ENCODE measurements at regions not wholly inside any gene's neighbourhood (a gene's known extent, or its start where the extent isn't known, plus 50 kb on each side); places are given as distances from the start of the nearest gene placed in this dataset.

GRCh38 chr20:37643400-37643799, 50.4 kb upstream of the CTNNBL1 start:
- no peaks in the 10 kb centered on the region for H3K4me1 ChIP-seq
- no peaks in the 10 kb centered on the region for H3K9me3 ChIP-seq
- DNase-seq (ENCODE audit: low spot score): no peak
- no peak overlapping the region for H3K27ac ChIP-seq
- no peaks in the 10 kb centered on the region for H3K27me3 ChIP-seq
- H3K4me3 ChIP-seq: no peak overlapping the region
- no peak for TF ChIP-seq CTCF (IDR thresholded peaks at IDR 0.05)
- H3K36me3 ChIP-seq: no peaks in the 10 kb centered on the region

- Histone ChIP-seq H3K4me1 (no peaks in the 10 kb centered on the region), H3K27ac (no peak overlapping the region), H3K4me3 (no peak overlapping the region), H3K9me3 (no peaks in the 10 kb centered on the region), H3K27me3 (no peaks in the 10 kb centered on the region), H3K36me3 (no peaks in the 10 kb centered on the region)
- no peak for DNase-seq (ENCODE audit: low spot score)
- no peak for TF ChIP-seq CTCF (IDR thresholded peaks at IDR 0.05)
Measured at GRCh38 chr20:37642246-37642645, 51.6 kb upstream of the CTNNBL1 start.

GRCh38 chr20:37640600-37641561, 52.9 kb upstream of the CTNNBL1 start:
- Histone ChIP-seq H3K4me1 (no peaks in the 10 kb centered on the region), H3K9me3 (no peaks in the 10 kb centered on the region), H3K36me3 (no peaks in the 10 kb centered on the region), H3K27ac (no peak overlapping the region), H3K27me3 (no peaks in the 10 kb centered on the region), H3K4me3 (no peak overlapping the region)
- DNase-seq (ENCODE audit: low spot score): no peak
- TF ChIP-seq CTCF (IDR thresholded peaks at IDR 0.05): no peak

DNA sequence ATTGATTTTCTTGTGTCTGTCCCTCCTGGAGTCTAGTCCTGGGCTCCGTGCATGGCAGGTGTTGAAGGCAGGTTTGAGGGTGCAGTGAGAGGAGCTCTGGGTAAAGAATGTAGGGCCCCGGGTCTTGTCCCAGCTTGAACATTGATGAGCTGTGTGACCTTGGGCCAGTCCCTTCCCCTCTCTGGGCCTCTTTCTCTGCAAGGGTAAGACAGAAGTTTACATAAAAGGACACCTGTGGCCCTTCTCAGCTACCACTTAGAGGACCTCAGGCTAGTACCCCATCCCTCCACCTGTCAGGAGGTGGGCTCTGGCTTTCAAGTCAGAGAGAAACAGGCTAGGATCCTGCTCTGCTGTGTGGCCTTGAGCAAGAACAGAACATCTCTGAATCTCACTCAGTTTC, 55.3 kb upstream of the CTNNBL1 start:
- Histone ChIP-seq H3K27me3 (no peaks in the 10 kb centered on the region), H3K4me3 (no peak overlapping the region), H3K4me1 (no peaks in the 10 kb centered on the region), H3K9me3 (peaks cover 0 to 15% of the 10 kb centered on the region in 2 donors), H3K36me3 (no peaks in the 10 kb centered on the region), H3K27ac (no peak overlapping the region)
- DNase-seq (ENCODE audit: low spot score): no peak
- no peak for TF ChIP-seq CTCF (IDR thresholded peaks at IDR 0.05)

DNA sequence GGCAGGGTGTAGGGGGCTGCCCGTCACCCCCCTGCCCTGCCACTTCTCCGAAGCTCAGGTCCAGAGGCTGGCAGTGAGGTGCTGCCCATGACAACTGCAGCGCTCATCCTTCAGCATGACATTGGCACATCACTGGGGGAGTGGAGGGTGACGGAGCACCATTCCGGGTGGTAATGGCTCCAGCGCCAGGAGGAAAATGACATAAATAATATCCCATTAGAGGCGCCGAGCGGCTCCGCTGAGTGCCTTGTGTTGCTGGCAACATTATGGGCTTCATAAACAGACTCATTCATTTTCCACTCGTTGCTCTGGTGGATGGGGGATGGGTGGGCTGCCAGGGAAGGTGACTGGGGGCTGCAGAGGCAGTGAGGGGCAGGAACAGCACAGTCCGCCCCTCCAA, 56.9 kb upstream of the CTNNBL1 start:
- H3K9me3 ChIP-seq: peaks cover 0 to 15% of the 10 kb centered on the region in 2 donors

More for the DNA sequence above, 56.9 kb upstream of the CTNNBL1 start:
- H3K4me3 ChIP-seq: no peak overlapping the region
- DNase-seq (ENCODE audit: low spot score): no peak
- no peaks in the 10 kb centered on the region for H3K4me1 ChIP-seq
- H3K36me3 ChIP-seq: no peaks in the 10 kb centered on the region
- no peak for TF ChIP-seq CTCF (IDR thresholded peaks at IDR 0.05)
- no peaks in the 10 kb centered on the region for H3K27me3 ChIP-seq
- H3K27ac ChIP-seq: no peak overlapping the region

Measured in right atrium auricular region (tissue), 2 donors.